Trophoblast cell (in vitro differentiated cells and primary cell): ENCODE measurements at regions not wholly inside any gene's neighbourhood (a gene's known extent, or its start where the extent isn't known, plus 50 kb on each side); places are given as distances from the start of the nearest gene placed in this dataset.

Experiments used
- DNase-seq, 2 donors: peaks; one replicate each; pipeline ENCODE4 v3.0.0-alpha.2; 2016
- H2AFZ ChIP-seq: 2 replicates; pipeline ENCODE4 v1.6.1; 2013; ENCODE audit warnings: low read length, moderate library complexity, mild to moderate bottlenecking; ENCODE audit not compliant: insufficient read depth, poor library complexity
- H2AK5ac ChIP-seq: 2 replicates; pipeline ENCODE4 v1.6.1; 2013; ENCODE audit warnings: mild to moderate bottlenecking, low read length
- H2BK120ac ChIP-seq: 2 replicates; pipeline ENCODE4 v1.6.1; 2013; ENCODE audit warnings: low read length, mild to moderate bottlenecking, moderate library complexity; ENCODE audit not compliant: insufficient read depth, poor library complexity
- H2BK12ac ChIP-seq: 2 replicates; pipeline ENCODE4 v1.6.1; 2013; ENCODE audit warnings: mild to moderate bottlenecking, low read length, moderate library complexity
- H2BK5ac ChIP-seq: 2 replicates; pipeline ENCODE4 v1.6.1; 2013; ENCODE audit warnings: low read length, low read depth, moderate library complexity, mild to moderate bottlenecking; ENCODE audit not compliant: poor library complexity
- H3K14ac ChIP-seq: 2 replicates; pipeline ENCODE4 v1.6.1; 2013; ENCODE audit warnings: mild to moderate bottlenecking, low read length
- H3K18ac ChIP-seq: 2 replicates; pipeline ENCODE4 v1.6.1; 2013; ENCODE audit warnings: mild to moderate bottlenecking, low read length
- H3K23ac ChIP-seq: 2 replicates; pipeline ENCODE4 v1.6.1; 2013; ENCODE audit warnings: low read length
- H3K27ac ChIP-seq: 2 replicates; pipeline ENCODE4 v1.5.1; 2013; ENCODE audit warnings: low read depth, mild to moderate bottlenecking, inconsistent platforms, low read length, moderate library complexity
- H3K27me3 ChIP-seq: 2 replicates; pipeline ENCODE4 v1.6.1; 2013; ENCODE audit warnings: inconsistent platforms, mild to moderate bottlenecking, low read length, moderate library complexity; ENCODE audit not compliant: insufficient read depth
- H3K36me3 ChIP-seq, 2 experiments: 1 replicate in 1 of 2; 2 replicates in 1 of 2; pipeline ENCODE4 v1.6.1; 2013; ENCODE audit warnings: low read length in 2 of 2, mild to moderate bottlenecking in 2 of 2, moderate library complexity in 1 of 2; ENCODE audit not compliant: insufficient read depth in 2 of 2, control insufficient read depth in 1 of 2
- H3K4ac ChIP-seq: 2 replicates; pipeline ENCODE4 v1.6.1; 2013; ENCODE audit warnings: low read depth, mild to moderate bottlenecking, low read length, moderate library complexity
- H3K4me1 ChIP-seq, 2 experiments: 1 replicate in 1 of 2; 2 replicates in 1 of 2; pipeline ENCODE4 v1.6.1; 2013; ENCODE audit warnings: low read length in 2 of 2, mild to moderate bottlenecking in 2 of 2, moderate library complexity in 1 of 2; ENCODE audit not compliant: insufficient read depth in 2 of 2, control insufficient read depth in 1 of 2
- H3K4me2 ChIP-seq: 2 replicates; pipeline ENCODE4 v1.6.1; 2013; ENCODE audit warnings: inconsistent platforms, mild to moderate bottlenecking, low read length, moderate library complexity
- H3K4me3 ChIP-seq: 2 replicates; pipeline ENCODE4 v1.5.1; 2013; ENCODE audit warnings: mild to moderate bottlenecking, low read depth, low read length, inconsistent platforms
- H3K79me1 ChIP-seq: one replicate; pipeline ENCODE4 v1.6.1; 2013; ENCODE audit warnings: low read length
- H3K79me2 ChIP-seq: 2 replicates; pipeline ENCODE4 v1.6.1; 2013; ENCODE audit warnings: low read length, mild to moderate bottlenecking; ENCODE audit not compliant: control insufficient read depth, insufficient read depth, poor library complexity
- H3K9ac ChIP-seq: 2 replicates; pipeline ENCODE4 v1.6.1; 2013; ENCODE audit warnings: mild to moderate bottlenecking, low read length
- H3K9me3 ChIP-seq: 2 replicates; pipeline ENCODE4 v1.6.1; 2013; ENCODE audit warnings: low read depth, mild to moderate bottlenecking, control low read depth, inconsistent platforms, low read length; ENCODE audit not compliant: insufficient read depth
- H4K12ac ChIP-seq: 2 replicates; pipeline ENCODE4 v1.6.1; 2013; ENCODE audit warnings: low read depth, mild to moderate bottlenecking, low read length, moderate library complexity
- H4K8ac ChIP-seq: 2 replicates; pipeline ENCODE4 v1.6.1; 2013; ENCODE audit warnings: low read depth, mild to moderate bottlenecking, low read length, moderate library complexity
- H4K91ac ChIP-seq: one replicate; pipeline ENCODE4 v1.6.1; 2013; ENCODE audit warnings: low read depth, mild to moderate bottlenecking, low read length, moderate library complexity
- WGBS: extraction: QIAGEN DNeasy Blood & Tissue Kit; methylation state at CpG from one replicate; pipeline ENCODE4 v1.1.7; 2013; ENCODE audit warnings: missing lambda C conversion rate; ENCODE audit not compliant: insufficient read length, insufficient coverage; ENCODE audit errors: extremely low coverage; 5-methylcytosine and 5-hydroxymethylcytosine counted together

DNA sequence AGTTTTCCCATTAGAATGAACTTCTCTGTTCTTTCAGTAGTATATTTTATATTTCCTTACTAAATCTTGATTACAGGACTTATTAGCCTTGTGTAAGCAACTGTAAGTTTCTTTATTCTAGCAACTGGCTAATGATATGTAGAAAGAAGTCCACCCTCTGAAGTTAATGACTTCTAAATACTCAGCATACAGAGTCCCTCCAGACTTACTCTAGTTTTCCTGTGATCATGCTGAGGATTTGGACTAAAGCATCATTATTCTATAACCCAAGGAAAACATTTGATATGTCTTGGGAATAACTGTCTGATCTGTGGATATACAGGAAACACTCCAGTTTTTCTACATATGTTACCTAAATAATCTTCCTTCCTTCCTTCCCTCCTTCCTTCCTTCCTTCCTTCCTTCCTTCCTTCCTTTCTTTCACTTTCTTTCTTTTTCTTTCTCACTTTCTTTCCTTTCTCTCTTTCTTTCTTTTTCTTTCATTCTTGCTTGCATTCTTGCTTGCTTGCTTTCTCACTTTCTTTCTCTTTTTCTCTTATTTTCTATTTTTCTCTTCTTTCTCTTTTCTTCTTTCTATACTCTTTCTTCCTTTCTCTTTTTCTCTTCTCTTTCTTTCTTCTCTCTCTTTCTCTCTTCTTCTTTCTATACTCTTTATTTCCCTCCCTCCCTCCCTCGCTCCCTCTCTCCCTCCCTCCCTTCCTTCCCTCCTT, 297.6 kb upstream of the MTPN start:
- Histone ChIP-seq H2AK5ac (no peak overlapping the region), H4K12ac (no peak overlapping the region), H2AFZ (no peak overlapping the region), H3K36me3 (no peaks in the 10 kb centered on the region), H3K79me2 (no peaks in the 10 kb centered on the region), H3K9me3 (no peaks in the 10 kb centered on the region), H2BK12ac (no peak overlapping the region), H3K14ac (no peak overlapping the region), H3K27ac (no peak overlapping the region), H3K9ac (no peak overlapping the region), H3K79me1 (no peaks in the 10 kb centered on the region), H3K4me2 (no peak overlapping the region), H3K4me1 (no peaks in the 10 kb centered on the region), H2BK5ac (no peak overlapping the region), H2BK120ac (no peak overlapping the region), H3K23ac (no peak overlapping the region), H4K91ac (no peak overlapping the region), H3K4me3 (no peak overlapping the region), H3K27me3 (no peaks in the 10 kb centered on the region), H3K18ac (no peak overlapping the region), H4K8ac (no peak overlapping the region), H3K4ac (no peak overlapping the region)
- no peak for DNase-seq
- WGBS, result 96% methylated on average over 1 of the region's 1 CpG

GRCh38 chr7:136272934-136273333, 295.8 kb upstream of the MTPN start:
- H3K23ac ChIP-seq, result no peak overlapping the region
- no peak overlapping the region for H3K9ac ChIP-seq
- H3K14ac ChIP-seq, result no peak overlapping the region
- no peaks in the 10 kb centered on the region for H3K9me3 ChIP-seq
- H3K79me2 ChIP-seq, result no peaks in the 10 kb centered on the region
- no peak overlapping the region for H3K27ac ChIP-seq
- WGBS, result no CpG with 5 or more reads among the region's 2 CpGs
- H4K12ac ChIP-seq, result no peak overlapping the region
- no peak overlapping the region for H3K4ac ChIP-seq
- H3K4me3 ChIP-seq, result no peak overlapping the region
- H4K91ac ChIP-seq, result no peak overlapping the region
- no peaks in the 10 kb centered on the region for H3K4me1 ChIP-seq
- H2AK5ac ChIP-seq, result no peak overlapping the region
- no peak overlapping the region for H2AFZ ChIP-seq
- no peaks in the 10 kb centered on the region for H3K79me1 ChIP-seq
- H2BK120ac ChIP-seq, result no peak overlapping the region
- peaks cover 2% of the 10 kb centered on the region for H3K27me3 ChIP-seq
- H3K36me3 ChIP-seq, result no peaks in the 10 kb centered on the region
- no peak overlapping the region for H2BK5ac ChIP-seq
- DNase-seq, result no peak
- H3K4me2 ChIP-seq, result no peak overlapping the region
- H3K18ac ChIP-seq, result no peak overlapping the region
- no peak overlapping the region for H2BK12ac ChIP-seq
- no peak overlapping the region for H4K8ac ChIP-seq

GRCh38 chr7:136267822-136268221, 290.7 kb upstream of the MTPN start:
- H3K14ac ChIP-seq, result no peak overlapping the region
- H3K27ac ChIP-seq, result no peak overlapping the region
- no peak overlapping the region for H3K4ac ChIP-seq
- H3K79me2 ChIP-seq, result no peaks in the 10 kb centered on the region
- no peak for DNase-seq
- no peaks in the 10 kb centered on the region for H3K79me1 ChIP-seq
- H4K12ac ChIP-seq, result no peak overlapping the region
- H3K36me3 ChIP-seq, result no peaks in the 10 kb centered on the region
- no peak overlapping the region for H2AFZ ChIP-seq
- no peak overlapping the region for H3K4me2 ChIP-seq
- H3K9ac ChIP-seq, result no peak overlapping the region
- H3K4me1 ChIP-seq, result no peaks in the 10 kb centered on the region
- H3K9me3 ChIP-seq, result peaks cover 5% of the 10 kb centered on the region
- H4K91ac ChIP-seq, result no peak overlapping the region
- no peak overlapping the region for H3K18ac ChIP-seq
- no peak overlapping the region for H2BK12ac ChIP-seq
- no peak overlapping the region for H3K23ac ChIP-seq
- WGBS, result no CpG with 5 or more reads among the region's 2 CpGs
- H2BK120ac ChIP-seq, result no peak overlapping the region
- H2AK5ac ChIP-seq, result no peak overlapping the region
- H3K27me3 ChIP-seq, result peaks cover 3% of the 10 kb centered on the region
- no peak overlapping the region for H3K4me3 ChIP-seq
- H4K8ac ChIP-seq, result no peak overlapping the region
- no peak overlapping the region for H2BK5ac ChIP-seq

GRCh38 chr7:136266457-136266856, 289.3 kb upstream of the MTPN start:
- Histone ChIP-seq H2BK12ac (no peak overlapping the region), H3K79me1 (no peaks in the 10 kb centered on the region), H2AK5ac (no peak overlapping the region), H3K14ac (no peak overlapping the region), H3K27me3 (peaks cover 3% of the 10 kb centered on the region), H3K4me2 (no peak overlapping the region), H3K9me3 (peaks cover 5% of the 10 kb centered on the region), H3K4me3 (no peak overlapping the region), H3K4ac (no peak overlapping the region), H3K23ac (peak overlapping the region; percentile 92), H3K36me3 (no peaks in the 10 kb centered on the region), H4K8ac (no peak overlapping the region), H2BK5ac (no peak overlapping the region), H2AFZ (no peak overlapping the region), H3K9ac (peak overlapping the region; percentile 74), H4K12ac (no peak overlapping the region), H3K79me2 (no peaks in the 10 kb centered on the region), H3K18ac (no peak overlapping the region), H2BK120ac (no peak overlapping the region), H4K91ac (no peak overlapping the region), H3K27ac (no peak overlapping the region), H3K4me1 (no peaks in the 10 kb centered on the region)
- no peak for DNase-seq
